ENCODE measurements at regions not wholly inside any gene's neighbourhood (a gene's known extent, or its start where the extent isn't known, plus 50 kb on each side); places are given as distances from the start of the nearest gene placed in this dataset.

- in situ Hi-C loops (cut with MboI; ENCODE audit: low pct_unique_long_range_greater_than_20kb, low sequenced_read_pairs, unreplicated experiment), result no loop called here
- TF ChIP-seq CTCF (IDR thresholded peaks at IDR 0.05; ENCODE audit: extremely low read depth, insufficient read depth, missing control alignments), result no peak
These were observed 101.9 kb upstream of the MTPN start for GRCh38 chr7:136079066-136079465.

GRCh38 chr7:136078630-136079029 lies 101.5 kb upstream of the MTPN start:
- no peak for TF ChIP-seq CTCF (IDR thresholded peaks at IDR 0.05; ENCODE audit: extremely low read depth, insufficient read depth, missing control alignments)
- in situ Hi-C loops (cut with MboI; ENCODE audit: low pct_unique_long_range_greater_than_20kb, low sequenced_read_pairs, unreplicated experiment), result no loop called here
- DNase-seq (ENCODE audit: low spot score), result no peak

More at GRCh38 chr7:136079066-136079465, 101.9 kb upstream of the MTPN start:
- DNase-seq (ENCODE audit: low spot score), result no peak

- TF ChIP-seq CTCF (IDR thresholded peaks at IDR 0.05; ENCODE audit: extremely low read depth, insufficient read depth, missing control alignments), result no peak
- in situ Hi-C loops (cut with MboI; ENCODE audit: low pct_unique_long_range_greater_than_20kb, low sequenced_read_pairs, unreplicated experiment), result no loop called here
- no peak for DNase-seq (ENCODE audit: low spot score)
These were observed 99.8 kb upstream of the MTPN start for GRCh38 chr7:136076954-136077353.

GRCh38 chr7:136074843-136075242 lies 97.7 kb upstream of the MTPN start:
- TF ChIP-seq CTCF (IDR thresholded peaks at IDR 0.05; ENCODE audit: extremely low read depth, insufficient read depth, missing control alignments), result no peak
- in situ Hi-C loops (cut with MboI; ENCODE audit: low pct_unique_long_range_greater_than_20kb, low sequenced_read_pairs, unreplicated experiment), result no loop called here
- DNase-seq (ENCODE audit: low spot score), result no peak

GRCh38 chr7:136072447-136072846 lies 95.3 kb upstream of the MTPN start:
- no peak for DNase-seq (ENCODE audit: low spot score)
- in situ Hi-C loops (cut with MboI; ENCODE audit: low pct_unique_long_range_greater_than_20kb, low sequenced_read_pairs, unreplicated experiment), result no loop called here
- TF ChIP-seq CTCF (IDR thresholded peaks at IDR 0.05; ENCODE audit: extremely low read depth, insufficient read depth, missing control alignments), result no peak

GRCh38 chr7:136070736-136071505 lies 93.8 kb upstream of the MTPN start:
- no peak for DNase-seq (ENCODE audit: low spot score)
- TF ChIP-seq CTCF (IDR thresholded peaks at IDR 0.05; ENCODE audit: extremely low read depth, insufficient read depth, missing control alignments), result no peak
- in situ Hi-C loops (cut with MboI; ENCODE audit: low pct_unique_long_range_greater_than_20kb, low sequenced_read_pairs, unreplicated experiment), result no loop called here

Data from GM13977 (cell line).